ENCODE measurements at regions not wholly inside any gene's neighbourhood (a gene's known extent, or its start where the extent isn't known, plus 50 kb on each side); places are given as distances from the start of the nearest gene placed in this dataset.
"Not testable (repeated sequence)": the region's sequence is repeated elsewhere in the genome, so short reads cannot be mapped to it uniquely, and the experiment has no call there.

GRCh38 chr19:28549680-28550277 lies 663.2 kb downstream of the UQCRFS1 start:
- Mint-ChIP-seq H3K27ac (no peak overlapping the region), H3K4me3 (no peak overlapping the region), H3K4me1 (ENCODE audit: low read depth) (peaks cover 10% of the 10 kb centered on the region), H3K36me3 (no peaks in the 10 kb centered on the region), H3K27me3 (no peaks in the 10 kb centered on the region), H3K9me3 (ENCODE audit: low read depth) (peaks cover 3% of the 10 kb centered on the region)

GRCh38 chr19:28546148-28546685 lies 666.7 kb downstream of the UQCRFS1 start:
- Mint-ChIP-seq H3K9me3 (ENCODE audit: low read depth) (no peaks in the 10 kb centered on the region), H3K4me3 (no peak overlapping the region), H3K4me1 (ENCODE audit: low read depth) (peaks cover 6% of the 10 kb centered on the region), H3K36me3 (no peaks in the 10 kb centered on the region), H3K27ac (no peak overlapping the region), H3K27me3 (no peaks in the 10 kb centered on the region)

- H3K4me1 Mint-ChIP-seq (ENCODE audit: low read depth); H3K27me3 Mint-ChIP-seq: not testable (repeated sequence)
These were observed 667.6 kb downstream of the UQCRFS1 start for GRCh38 chr19:28545397-28545796.

GRCh38 chr19:28544451-28545261 lies 668.3 kb downstream of the UQCRFS1 start:
- Mint-ChIP-seq H3K4me1 (ENCODE audit: low read depth) (peaks cover 2% of the 10 kb centered on the region), H3K27ac (no peak overlapping the region), H3K4me3 (no peak overlapping the region), H3K36me3 (no peaks in the 10 kb centered on the region), H3K27me3 (no peaks in the 10 kb centered on the region), H3K9me3 (ENCODE audit: low read depth) (no peaks in the 10 kb centered on the region)

More at GRCh38 chr19:28545397-28545796, 667.6 kb downstream of the UQCRFS1 start:
- H3K9me3 Mint-ChIP-seq (ENCODE audit: low read depth); H3K4me3 Mint-ChIP-seq; H3K36me3 Mint-ChIP-seq; H3K27ac Mint-ChIP-seq: not testable (repeated sequence)

- Mint-ChIP-seq H3K36me3 (no peaks in the 10 kb centered on the region), H3K9me3 (ENCODE audit: low read depth) (no peaks in the 10 kb centered on the region), H3K4me3 (no peak overlapping the region), H3K27me3 (no peaks in the 10 kb centered on the region), H3K4me1 (ENCODE audit: low read depth) (no peaks in the 10 kb centered on the region), H3K27ac (no peak overlapping the region)
These were observed 669.6 kb downstream of the UQCRFS1 start for GRCh38 chr19:28543244-28543776.

- H3K4me3 Mint-ChIP-seq, result no peak overlapping the region
- no peak overlapping the region for H3K27ac Mint-ChIP-seq
- peaks cover 6% of the 10 kb centered on the region for H3K9me3 Mint-ChIP-seq (ENCODE audit: low read depth)
- H3K27me3 Mint-ChIP-seq, result no peaks in the 10 kb centered on the region
- H3K4me1 Mint-ChIP-seq (ENCODE audit: low read depth), result no peaks in the 10 kb centered on the region
- no peaks in the 10 kb centered on the region for H3K36me3 Mint-ChIP-seq
These were observed 670.3 kb downstream of the UQCRFS1 start for GRCh38 chr19:28542394-28543243.

- no peaks in the 10 kb centered on the region for H3K27me3 Mint-ChIP-seq
- no peak overlapping the region for H3K4me3 Mint-ChIP-seq
- H3K36me3 Mint-ChIP-seq, result no peaks in the 10 kb centered on the region
- H3K27ac Mint-ChIP-seq, result no peak overlapping the region
- H3K4me1 Mint-ChIP-seq (ENCODE audit: low read depth), result no peaks in the 10 kb centered on the region
- peaks cover 10% of the 10 kb centered on the region for H3K9me3 Mint-ChIP-seq (ENCODE audit: low read depth)
These were observed 671.2 kb downstream of the UQCRFS1 start for GRCh38 chr19:28541602-28542393.

- H3K36me3 Mint-ChIP-seq, result no peaks in the 10 kb centered on the region
- H3K9me3 Mint-ChIP-seq (ENCODE audit: low read depth), result peaks cover 18% of the 10 kb centered on the region
- H3K4me3 Mint-ChIP-seq, result no peak overlapping the region
- no peak overlapping the region for H3K27ac Mint-ChIP-seq
- no peaks in the 10 kb centered on the region for H3K27me3 Mint-ChIP-seq
- no peaks in the 10 kb centered on the region for H3K4me1 Mint-ChIP-seq (ENCODE audit: low read depth)
These were observed 671.9 kb downstream of the UQCRFS1 start for GRCh38 chr19:28541029-28541428.

- H3K4me1 Mint-ChIP-seq (ENCODE audit: low read depth), result not testable (repeated sequence)
These were observed 672.6 kb downstream of the UQCRFS1 start for GRCh38 chr19:28540385-28540784.

GRCh38 chr19:28539759-28540158 lies 673.2 kb downstream of the UQCRFS1 start:
- peaks cover 18% of the 10 kb centered on the region for H3K9me3 Mint-ChIP-seq (ENCODE audit: low read depth)
- no peaks in the 10 kb centered on the region for H3K36me3 Mint-ChIP-seq
- no peaks in the 10 kb centered on the region for H3K4me1 Mint-ChIP-seq (ENCODE audit: low read depth)
- no peaks in the 10 kb centered on the region for H3K27me3 Mint-ChIP-seq
- no peak overlapping the region for H3K4me3 Mint-ChIP-seq
- H3K27ac Mint-ChIP-seq, result no peak overlapping the region

More at GRCh38 chr19:28540385-28540784, 672.6 kb downstream of the UQCRFS1 start:
- H3K36me3 Mint-ChIP-seq, H3K27ac Mint-ChIP-seq, H3K4me3 Mint-ChIP-seq, H3K27me3 Mint-ChIP-seq: not testable (repeated sequence)
- H3K9me3 Mint-ChIP-seq (ENCODE audit: low read depth), result peaks cover 18% of the 10 kb centered on the region

GRCh38 chr19:28538579-28538978 lies 674.4 kb downstream of the UQCRFS1 start:
- peaks cover 18% of the 10 kb centered on the region for H3K9me3 Mint-ChIP-seq (ENCODE audit: low read depth)
- not testable (repeated sequence) for H3K27ac Mint-ChIP-seq; H3K27me3 Mint-ChIP-seq; H3K4me1 Mint-ChIP-seq (ENCODE audit: low read depth); H3K36me3 Mint-ChIP-seq; H3K4me3 Mint-ChIP-seq

- Mint-ChIP-seq H3K27me3 (no peaks in the 10 kb centered on the region), H3K9me3 (ENCODE audit: low read depth) (peaks cover 19% of the 10 kb centered on the region), H3K4me3 (no peak overlapping the region), H3K36me3 (no peaks in the 10 kb centered on the region), H3K27ac (no peak overlapping the region), H3K4me1 (ENCODE audit: low read depth) (no peaks in the 10 kb centered on the region)
These were observed 675.1 kb downstream of the UQCRFS1 start for GRCh38 chr19:28537896-28538295.

GRCh38 chr19:28537079-28537478 lies 675.9 kb downstream of the UQCRFS1 start:
- Mint-ChIP-seq H3K36me3 (no peaks in the 10 kb centered on the region), H3K9me3 (ENCODE audit: low read depth) (peaks cover 23% of the 10 kb centered on the region), H3K4me1 (ENCODE audit: low read depth) (no peaks in the 10 kb centered on the region), H3K27ac (no peak overlapping the region), H3K4me3 (no peak overlapping the region), H3K27me3 (no peaks in the 10 kb centered on the region)

GRCh38 chr19:28535352-28535775 lies 677.6 kb downstream of the UQCRFS1 start:
- no peaks in the 10 kb centered on the region for H3K27me3 Mint-ChIP-seq
- no peaks in the 10 kb centered on the region for H3K36me3 Mint-ChIP-seq
- H3K27ac Mint-ChIP-seq, result no peak overlapping the region
- H3K4me3 Mint-ChIP-seq, result no peak overlapping the region
- peaks cover 23% of the 10 kb centered on the region for H3K9me3 Mint-ChIP-seq (ENCODE audit: low read depth)
- H3K4me1 Mint-ChIP-seq (ENCODE audit: low read depth), result no peaks in the 10 kb centered on the region

All from activated naive CD8-positive, alpha-beta T cell (primary cell).